OCI-LY1 (cell line): ENCODE measurements at regions not wholly inside any gene's neighbourhood (a gene's known extent, or its start where the extent isn't known, plus 50 kb on each side); places are given as distances from the start of the nearest gene placed in this dataset.

ENCODE experiments used
- H2AFZ ChIP-seq: fragments of 200-600 bp; sonication (generic), shearing (Covaris generic); 2 replicates; pipeline ENCODE4 v1.6.0; 2014; ENCODE audit warnings: antibody characterized with exemption, mild to moderate bottlenecking, low read length
- H3F3A ChIP-seq: fragments of 200-600 bp; sonication (generic), shearing (Covaris generic); 2 replicates; pipeline ENCODE4 v1.6.0; 2014; ENCODE audit warnings: mild to moderate bottlenecking, antibody characterized with exemption, low read length, moderate library complexity; ENCODE audit not compliant: insufficient read depth
- H3K27ac ChIP-seq: fragments of 200-600 bp; sonication (generic); 2 replicates; pipeline ENCODE4 v1.5.1; 2014; ENCODE audit warnings: low read length, mixed run types, mild to moderate bottlenecking, low read depth; ENCODE audit not compliant: poor library complexity, severe bottlenecking
- H3K27me3 ChIP-seq: fragments of 200-600 bp; sonication (generic); 2 replicates; pipeline ENCODE4 v1.6.0; 2014; ENCODE audit warnings: antibody characterized with exemption, mild to moderate bottlenecking, low read length, moderate library complexity; ENCODE audit not compliant: insufficient read depth
- H3K36me3 ChIP-seq: fragments of 200-600 bp; sonication (generic); 2 replicates; pipeline ENCODE4 v1.6.1; 2014; ENCODE audit warnings: mild to moderate bottlenecking, antibody characterized with exemption, low read length, moderate library complexity, mixed read lengths; ENCODE audit not compliant: insufficient read depth
- H3K4me1 ChIP-seq: fragments of 200-600 bp; sonication (generic); 2 replicates; pipeline ENCODE4 v1.5.1; 2014; ENCODE audit warnings: mild to moderate bottlenecking, low read length, moderate library complexity; ENCODE audit not compliant: insufficient read depth, severe bottlenecking
- H3K4me2 ChIP-seq: fragments of 200-600 bp; sonication (generic), shearing (Covaris generic); 2 replicates; pipeline ENCODE4 v1.6.1; 2014; ENCODE audit warnings: low read length
- H3K4me3 ChIP-seq: fragments of 200-600 bp; sonication (generic); 2 replicates; pipeline ENCODE4 v1.5.1; 2014; ENCODE audit warnings: low read length, low read depth, mild to moderate bottlenecking, mixed read lengths; ENCODE audit not compliant: poor library complexity, severe bottlenecking
- H3K79me2 ChIP-seq: fragments of 200-600 bp; shearing (Covaris generic); 2 replicates; pipeline ENCODE4 v1.6.1; 2016; ENCODE audit warnings: mixed run types, low read length, mixed read lengths; ENCODE audit not compliant: insufficient read depth
- H3K9ac ChIP-seq: fragments of 200-600 bp; sonication (generic), shearing (Covaris generic); 2 replicates; pipeline ENCODE4 v1.6.1; 2014; ENCODE audit warnings: mild to moderate bottlenecking, low read length, mixed read lengths
- H3K9me2 ChIP-seq: fragments of 200-600 bp; sonication (generic), shearing (Covaris generic); 2 replicates; pipeline ENCODE4 v1.6.1; 2014; ENCODE audit warnings: low read depth, mild to moderate bottlenecking, low read length, mixed read lengths
- H3K9me3 ChIP-seq: fragments of 200-600 bp; shearing (Covaris generic); 2 replicates; pipeline ENCODE4 v1.6.1; 2014; ENCODE audit warnings: low read length, mixed read lengths
- H4K20me1 ChIP-seq: fragments of 200-600 bp; sonication (generic), shearing (Covaris generic); 2 replicates; pipeline ENCODE4 v1.6.0; 2016; ENCODE audit warnings: mild to moderate bottlenecking, low read length; ENCODE audit not compliant: insufficient read depth
- EZH2 ChIP-seq: fragments of 200-600 bp; sonication (generic), shearing (Covaris generic); IDR thresholded peaks from 2 replicates; pipeline ENCODE4 v1.8.0; 2017; ENCODE audit warnings: borderline replicate concordance, mixed run types, mild to moderate bottlenecking, antibody characterized with exemption, low read length, moderate library complexity, mixed read lengths
- TF ChIP-seq, protein P1 (sequence below): fragments of 200-600 bp; sonication (generic), shearing (Covaris generic); IDR thresholded peaks from 2 replicates; pipeline ENCODE4 v1.5.1; 2017; ENCODE audit warnings: mild to moderate bottlenecking, antibody characterized with exemption, low read length, moderate library complexity, mixed read lengths

DNA sequence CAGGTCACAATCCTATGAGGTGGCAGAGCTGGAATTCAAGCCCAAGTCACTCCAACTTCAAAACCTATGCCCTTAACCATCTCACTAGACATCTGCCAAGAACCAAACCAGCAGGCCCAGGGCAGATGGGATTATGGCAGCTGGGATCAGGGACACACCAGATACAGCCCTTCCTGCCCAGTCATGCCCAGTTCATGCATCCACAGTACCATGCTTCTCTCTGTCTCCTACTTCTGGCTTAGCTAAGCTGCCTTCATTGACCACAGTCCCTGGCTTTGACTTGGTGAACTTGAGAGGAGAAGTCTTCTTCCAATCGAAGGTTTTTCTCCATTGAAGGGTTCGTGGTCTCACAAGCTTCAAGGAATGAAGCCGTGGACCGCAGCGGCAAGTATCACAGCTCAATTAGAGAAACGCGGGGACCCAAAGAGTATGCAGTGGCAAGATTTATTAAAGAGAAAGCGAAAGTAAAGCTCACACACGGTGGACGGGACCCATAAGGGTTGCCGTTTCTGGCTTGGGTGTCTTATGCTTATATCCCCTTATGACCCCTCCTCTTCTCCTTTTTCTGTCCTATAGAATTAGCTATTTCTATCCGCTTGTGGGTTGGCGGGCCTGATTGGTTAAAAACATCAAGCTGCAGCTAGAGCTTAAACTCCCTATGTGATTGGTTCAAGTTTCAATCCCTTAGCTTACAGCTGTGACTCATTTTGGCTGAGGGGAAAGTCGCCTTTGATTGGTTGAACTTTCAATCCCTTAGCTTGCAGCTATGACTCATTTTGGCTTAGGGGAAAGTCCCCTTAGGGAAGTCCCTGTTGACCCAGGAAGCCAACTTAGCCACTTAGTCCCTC lies 101.2 kb downstream of the TRIM36 start:
- H3K36me3 ChIP-seq: no peaks in the 10 kb centered on the region
- no peak overlapping the region for H3K27ac ChIP-seq
- no peaks in the 10 kb centered on the region for H3K9me3 ChIP-seq
- no peak for TF ChIP-seq EZH2
- TF ChIP-seq, protein P1, sequence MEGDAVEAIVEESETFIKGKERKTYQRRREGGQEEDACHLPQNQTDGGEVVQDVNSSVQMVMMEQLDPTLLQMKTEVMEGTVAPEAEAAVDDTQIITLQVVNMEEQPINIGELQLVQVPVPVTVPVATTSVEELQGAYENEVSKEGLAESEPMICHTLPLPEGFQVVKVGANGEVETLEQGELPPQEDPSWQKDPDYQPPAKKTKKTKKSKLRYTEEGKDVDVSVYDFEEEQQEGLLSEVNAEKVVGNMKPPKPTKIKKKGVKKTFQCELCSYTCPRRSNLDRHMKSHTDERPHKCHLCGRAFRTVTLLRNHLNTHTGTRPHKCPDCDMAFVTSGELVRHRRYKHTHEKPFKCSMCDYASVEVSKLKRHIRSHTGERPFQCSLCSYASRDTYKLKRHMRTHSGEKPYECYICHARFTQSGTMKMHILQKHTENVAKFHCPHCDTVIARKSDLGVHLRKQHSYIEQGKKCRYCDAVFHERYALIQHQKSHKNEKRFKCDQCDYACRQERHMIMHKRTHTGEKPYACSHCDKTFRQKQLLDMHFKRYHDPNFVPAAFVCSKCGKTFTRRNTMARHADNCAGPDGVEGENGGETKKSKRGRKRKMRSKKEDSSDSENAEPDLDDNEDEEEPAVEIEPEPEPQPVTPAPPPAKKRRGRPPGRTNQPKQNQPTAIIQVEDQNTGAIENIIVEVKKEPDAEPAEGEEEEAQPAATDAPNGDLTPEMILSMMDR: no peak
- H3K4me2 ChIP-seq: peak overlapping the region; percentile 29
- H3F3A ChIP-seq: no peaks in the 10 kb centered on the region
- no peaks in the 10 kb centered on the region for H4K20me1 ChIP-seq
- H3K9ac ChIP-seq: no peak overlapping the region
- no peak overlapping the region for H2AFZ ChIP-seq
- no peaks in the 10 kb centered on the region for H3K9me2 ChIP-seq
- H3K27me3 ChIP-seq: no peaks in the 10 kb centered on the region; the same call in 1 of the 2 replicates
- H3K4me3 ChIP-seq: peak overlapping the region; percentile 23
- no peaks in the 10 kb centered on the region for H3K79me2 ChIP-seq
- H3K4me1 ChIP-seq: peaks cover 3% of the 10 kb centered on the region

DNA sequence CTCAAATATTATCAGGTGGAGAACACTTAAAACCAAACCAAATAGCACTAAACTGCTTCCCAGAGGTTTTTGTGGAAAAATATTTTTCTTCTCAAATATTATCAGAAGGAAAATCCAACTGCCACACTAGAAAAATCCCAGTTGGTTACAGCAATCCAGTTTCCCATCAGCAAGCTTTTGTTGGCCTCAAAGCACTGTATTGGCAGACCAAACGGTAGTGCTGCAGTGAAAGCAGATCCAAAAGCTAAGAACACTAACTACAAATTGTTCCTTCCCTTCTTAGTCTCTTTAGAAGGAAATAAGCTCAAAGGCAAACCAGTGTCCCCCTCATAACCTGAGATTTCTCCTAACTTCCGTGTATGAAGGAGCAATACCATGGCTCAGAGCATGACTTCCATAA lies 105.3 kb downstream of the TRIM36 start:
- Histone ChIP-seq H4K20me1 (no peaks in the 10 kb centered on the region), H3K36me3 (no peaks in the 10 kb centered on the region), H3K4me2 (no peak overlapping the region), H3F3A (no peaks in the 10 kb centered on the region), H3K9me2 (no peaks in the 10 kb centered on the region), H3K79me2 (no peaks in the 10 kb centered on the region), H3K27ac (no peak overlapping the region), H3K9me3 (no peaks in the 10 kb centered on the region), H2AFZ (no peak overlapping the region), H3K9ac (no peak overlapping the region), H3K27me3 (no peaks in the 10 kb centered on the region), H3K4me1 (peaks cover 3% of the 10 kb centered on the region), H3K4me3 (no peak overlapping the region)
- no peak for TF ChIP-seq EZH2
- TF ChIP-seq, protein P1: no peak

DNA sequence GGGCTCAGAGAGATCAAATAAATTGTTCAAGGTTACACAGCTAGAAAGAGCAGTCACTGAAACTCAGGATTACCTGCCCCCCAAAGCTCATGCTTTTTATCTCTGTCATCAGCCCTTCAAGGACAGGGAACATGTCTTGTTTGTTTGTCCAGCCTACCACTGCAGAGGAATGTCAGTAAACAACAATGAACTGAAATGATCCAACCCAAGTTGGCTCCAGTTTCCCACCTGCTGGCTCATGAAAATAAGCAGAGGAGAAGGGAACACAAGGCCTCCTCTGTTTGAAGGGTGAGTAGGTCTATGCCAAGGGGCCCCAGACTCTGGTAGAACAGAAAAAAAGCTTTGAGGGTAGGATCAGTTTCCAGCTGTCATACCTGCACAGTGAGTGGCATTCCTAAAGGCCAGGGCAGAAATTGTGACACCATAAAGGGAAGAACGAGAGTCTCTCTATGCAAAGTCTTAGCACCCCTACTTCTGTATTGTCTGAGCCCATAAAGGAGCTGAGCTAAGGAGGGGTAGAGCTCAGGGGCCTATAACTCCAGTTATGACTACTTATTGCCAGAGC lies 115.2 kb downstream of the TRIM36 start:
- no peaks in the 10 kb centered on the region for H3K79me2 ChIP-seq
- H3K27ac ChIP-seq: no peak overlapping the region
- H3K36me3 ChIP-seq: no peaks in the 10 kb centered on the region
- no peaks in the 10 kb centered on the region for H3K27me3 ChIP-seq
- H3F3A ChIP-seq: no peaks in the 10 kb centered on the region
- no peak overlapping the region for H2AFZ ChIP-seq
- no peaks in the 10 kb centered on the region for H3K9me3 ChIP-seq
- no peak overlapping the region for H3K9ac ChIP-seq
- no peak overlapping the region for H3K4me3 ChIP-seq
- no peaks in the 10 kb centered on the region for H3K4me1 ChIP-seq
- no peaks in the 10 kb centered on the region for H3K9me2 ChIP-seq
- TF ChIP-seq, protein P1: no peak
- no peak for TF ChIP-seq EZH2
- no peaks in the 10 kb centered on the region for H4K20me1 ChIP-seq
- no peak overlapping the region for H3K4me2 ChIP-seq
